HG03354 (cell line): ENCODE measurements at regions not wholly inside any gene's neighbourhood (a gene's known extent, or its start where the extent isn't known, plus 50 kb on each side); places are given as distances from the start of the nearest gene placed in this dataset.
"Not testable (repeated sequence)": the region's sequence is repeated elsewhere in the genome, so short reads cannot be mapped to it uniquely, and the experiment has no call there.

Experiments used
- ATAC-seq: cut with Tn5 transposase; IDR thresholded peaks from one replicate; pipeline ENCODE4 v1.9.1; 2021; ENCODE audit warnings: mild to moderate bottlenecking; ENCODE audit not compliant: unreplicated experiment, poor library complexity, severe bottlenecking

GRCh38 chr5:165410476-165410875 is 1905.1 kb downstream of the MAT2B start:
- no peak for ATAC-seq

- not testable (repeated sequence) for ATAC-seq
Observed at GRCh38 chr5:165411532-165411931, 1906.1 kb downstream of the MAT2B start.

- ATAC-seq = no peak
Observed at GRCh38 chr5:165420493-165420892, 1915.1 kb downstream of the MAT2B start.

DNA sequence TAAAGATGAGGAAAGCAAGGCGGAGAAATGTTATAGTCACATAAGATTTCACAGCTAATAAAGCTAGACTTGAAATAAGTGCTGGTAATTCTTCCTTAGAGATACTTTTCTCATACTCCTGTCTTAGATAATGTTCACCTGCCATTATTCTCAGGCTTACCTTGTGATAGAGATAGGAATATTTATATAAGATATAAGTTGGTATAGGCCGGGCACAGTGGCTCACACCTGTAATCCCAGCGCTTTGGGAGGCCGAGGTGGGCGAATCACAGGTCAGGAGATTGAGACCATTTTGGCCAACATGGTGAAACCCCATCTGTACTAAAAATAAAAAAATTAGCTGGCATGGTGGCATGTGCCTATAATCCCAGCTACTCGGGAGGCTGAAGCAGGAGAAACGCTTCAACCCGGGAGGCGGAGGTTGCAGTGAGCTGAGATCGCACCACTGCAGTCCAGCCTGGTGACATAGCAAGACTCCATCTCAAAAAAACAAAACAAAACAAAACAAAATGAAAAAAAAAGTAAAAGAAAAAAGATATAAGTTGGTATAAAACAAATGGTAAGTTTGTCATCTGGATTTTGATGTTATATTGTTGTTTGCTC is 1918.4 kb downstream of the MAT2B start:
- no peak for ATAC-seq

DNA sequence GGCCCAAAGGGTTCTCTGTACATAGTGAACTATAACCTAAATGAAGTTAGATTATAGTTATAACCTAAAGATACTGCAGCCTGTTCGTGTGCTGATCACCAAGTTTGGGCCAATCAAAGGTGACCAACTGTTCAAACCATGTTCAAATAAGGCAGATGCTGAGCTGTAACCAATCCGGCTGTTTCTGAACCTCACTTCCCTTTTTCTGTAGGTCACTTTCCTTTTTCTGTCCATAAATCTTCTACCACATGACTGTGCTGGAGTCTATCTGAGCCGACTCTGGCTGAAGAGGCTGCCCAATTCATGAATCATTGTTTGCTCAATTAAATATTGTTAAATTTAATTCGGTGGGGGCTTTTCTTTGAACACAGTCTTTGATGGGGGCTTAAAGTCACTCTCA is 1920.2 kb downstream of the MAT2B start:
- ATAC-seq = no peak

GRCh38 chr5:165448753-165449152 is 1943.3 kb downstream of the MAT2B start:
- ATAC-seq = no peak

DNA sequence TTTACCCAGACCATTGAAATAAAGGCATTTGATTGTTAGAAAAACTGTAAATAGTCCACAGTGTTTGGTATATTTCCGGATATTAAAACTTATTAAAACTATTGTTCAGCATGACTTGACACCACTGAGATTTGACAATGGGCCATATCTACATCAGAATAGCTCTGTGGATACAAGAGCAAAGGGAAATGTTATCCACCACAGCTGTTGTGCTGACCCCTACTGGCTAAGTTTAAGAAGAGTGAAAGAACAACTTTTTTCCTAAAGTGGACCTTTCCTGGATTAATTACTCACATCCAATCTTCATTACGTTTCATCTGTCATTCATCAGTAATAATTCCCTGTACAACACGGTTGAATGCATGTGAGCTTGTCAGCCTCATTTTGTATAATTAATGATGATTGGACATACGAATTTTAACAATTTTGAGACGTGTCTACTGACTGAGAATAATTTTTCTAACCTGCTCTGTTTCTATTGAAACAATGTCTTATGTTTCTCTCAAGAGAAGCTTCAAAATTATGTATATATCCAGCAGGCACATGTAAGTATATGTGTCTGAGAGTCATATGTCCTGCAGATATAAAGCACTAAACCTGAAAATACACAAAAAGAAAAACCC is 1952.6 kb downstream of the MAT2B start:
- no peak for ATAC-seq

DNA sequence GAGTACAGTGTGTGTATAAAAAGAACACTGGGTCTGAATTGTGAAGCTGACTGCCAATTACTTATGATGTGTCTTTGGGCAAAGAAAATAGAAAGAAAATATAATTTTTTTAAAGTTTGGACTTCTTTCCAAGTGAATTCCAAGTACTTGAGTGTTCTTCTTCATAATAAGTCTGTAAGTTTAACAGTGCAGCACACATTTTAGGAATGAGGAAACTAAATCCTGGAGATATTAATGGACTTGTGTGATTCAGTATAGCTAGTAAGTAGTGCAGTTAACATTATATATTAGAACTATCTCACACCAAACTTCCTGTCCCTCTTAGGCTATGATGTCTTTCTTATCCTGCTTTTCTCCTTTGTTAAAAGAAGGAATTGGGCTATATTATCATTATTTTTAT is 1953.8 kb downstream of the MAT2B start:
- no peak for ATAC-seq

DNA sequence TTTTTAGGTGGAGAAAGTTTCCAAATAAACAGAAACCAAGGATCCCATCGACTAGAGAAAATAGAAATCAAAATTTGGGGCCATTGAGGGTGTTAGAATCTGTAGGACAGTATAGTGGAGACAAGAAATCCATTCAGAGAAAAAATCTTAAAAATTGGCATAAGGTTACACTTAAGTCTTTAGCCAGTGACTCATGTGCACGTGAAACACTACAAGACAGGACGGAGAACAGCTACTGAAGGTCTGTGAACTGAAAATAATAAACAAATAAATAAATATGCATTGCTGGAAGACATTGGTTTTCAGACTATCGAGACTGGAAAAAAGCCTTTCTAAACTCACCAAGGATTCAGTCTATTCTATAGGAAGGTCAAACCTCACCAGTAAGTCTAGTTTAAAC is 1955.5 kb downstream of the MAT2B start:
- ATAC-seq = no peak

GRCh38 chr5:165477546-165477945 is 1972.1 kb downstream of the MAT2B start:
- ATAC-seq = no peak

DNA sequence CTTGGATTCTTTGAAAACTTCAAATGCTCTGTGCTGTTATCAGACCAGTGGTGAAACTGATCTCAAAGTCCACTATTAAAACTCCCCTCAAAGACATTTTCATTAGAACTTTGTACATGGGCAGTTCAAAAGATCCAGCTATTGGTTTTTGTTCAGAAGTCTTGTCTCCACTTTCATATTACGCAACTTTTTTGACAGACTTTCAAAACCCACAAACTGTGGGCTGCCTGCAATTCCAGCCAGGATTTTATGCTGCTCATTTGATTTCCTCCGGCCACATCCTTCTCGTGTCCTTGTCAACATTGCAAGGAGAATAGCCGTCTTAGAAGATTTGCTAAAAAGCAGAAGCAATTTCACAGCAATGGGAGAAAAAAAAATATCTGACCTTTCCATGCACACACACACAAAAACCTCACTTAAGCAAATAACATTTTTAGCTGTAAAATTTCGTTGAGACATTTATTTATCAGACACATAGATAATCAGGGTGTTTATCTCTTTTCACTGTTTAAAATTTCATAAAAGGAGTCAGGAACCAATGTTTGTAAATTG is 1990.5 kb downstream of the MAT2B start:
- no peak for ATAC-seq

DNA sequence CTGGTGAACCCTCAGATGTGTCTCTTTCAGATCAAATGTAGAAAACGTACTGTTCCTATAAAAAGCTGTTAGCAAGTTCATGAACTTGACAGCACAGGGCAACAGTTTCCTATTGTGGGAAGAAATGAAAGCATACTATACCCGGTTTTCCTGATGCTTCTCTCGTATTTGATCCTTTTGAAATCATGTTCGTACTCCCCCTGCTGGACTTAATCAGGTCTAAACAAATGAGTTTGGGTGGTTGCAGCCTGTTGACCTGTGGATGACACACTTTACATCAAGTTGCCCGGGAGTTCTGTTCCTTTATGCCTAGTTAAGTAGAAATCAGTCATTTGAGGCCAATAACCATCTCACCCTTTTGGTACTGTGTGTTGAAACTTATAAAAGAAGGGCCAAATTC is 1992.3 kb downstream of the MAT2B start:
- ATAC-seq = no peak

GRCh38 chr5:165502893-165503691 is 1997.7 kb downstream of the MAT2B start:
- ATAC-seq = no peak

DNA sequence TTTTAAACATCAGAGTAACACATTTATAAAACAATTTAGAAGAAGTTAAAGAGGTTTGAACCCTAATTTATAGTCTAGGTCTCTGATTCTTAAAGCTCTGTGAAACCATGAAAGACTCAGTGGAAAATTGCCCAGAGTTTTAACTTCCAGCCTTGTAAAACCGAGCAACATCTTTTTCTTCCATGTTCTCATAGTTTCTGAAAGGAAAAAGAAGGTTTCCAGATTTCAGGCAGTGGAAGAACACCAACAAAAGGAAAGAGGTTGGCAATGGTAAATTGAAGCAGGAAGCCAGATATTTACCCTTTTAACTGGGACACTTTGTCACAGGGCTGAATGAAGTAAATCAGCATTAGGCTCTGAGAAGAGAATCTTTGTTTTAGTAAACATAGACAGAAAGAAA is 1999.3 kb downstream of the MAT2B start:
- ATAC-seq = no peak

DNA sequence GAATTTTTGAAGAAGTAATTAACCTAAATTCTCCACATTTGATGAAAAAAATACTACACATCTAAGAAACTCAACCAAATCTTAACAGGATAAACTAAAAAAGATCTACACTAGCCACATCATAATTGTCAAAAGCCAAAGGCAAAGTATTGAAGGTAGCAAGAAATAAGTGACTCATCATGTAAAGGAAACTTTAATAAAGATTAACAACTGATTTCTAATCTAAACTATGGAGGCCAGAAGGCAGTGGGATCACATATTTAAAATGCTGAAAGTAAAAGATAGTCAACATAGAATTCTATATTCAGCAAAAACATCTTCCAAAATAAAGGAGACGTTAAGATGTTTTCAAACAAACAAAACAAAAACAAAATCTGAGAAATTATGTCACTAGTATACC is 2002.9 kb downstream of the MAT2B start:
- ATAC-seq = no peak

- ATAC-seq = no peak
Observed at GRCh38 chr5:165508861-165509260, 2003.4 kb downstream of the MAT2B start.

DNA sequence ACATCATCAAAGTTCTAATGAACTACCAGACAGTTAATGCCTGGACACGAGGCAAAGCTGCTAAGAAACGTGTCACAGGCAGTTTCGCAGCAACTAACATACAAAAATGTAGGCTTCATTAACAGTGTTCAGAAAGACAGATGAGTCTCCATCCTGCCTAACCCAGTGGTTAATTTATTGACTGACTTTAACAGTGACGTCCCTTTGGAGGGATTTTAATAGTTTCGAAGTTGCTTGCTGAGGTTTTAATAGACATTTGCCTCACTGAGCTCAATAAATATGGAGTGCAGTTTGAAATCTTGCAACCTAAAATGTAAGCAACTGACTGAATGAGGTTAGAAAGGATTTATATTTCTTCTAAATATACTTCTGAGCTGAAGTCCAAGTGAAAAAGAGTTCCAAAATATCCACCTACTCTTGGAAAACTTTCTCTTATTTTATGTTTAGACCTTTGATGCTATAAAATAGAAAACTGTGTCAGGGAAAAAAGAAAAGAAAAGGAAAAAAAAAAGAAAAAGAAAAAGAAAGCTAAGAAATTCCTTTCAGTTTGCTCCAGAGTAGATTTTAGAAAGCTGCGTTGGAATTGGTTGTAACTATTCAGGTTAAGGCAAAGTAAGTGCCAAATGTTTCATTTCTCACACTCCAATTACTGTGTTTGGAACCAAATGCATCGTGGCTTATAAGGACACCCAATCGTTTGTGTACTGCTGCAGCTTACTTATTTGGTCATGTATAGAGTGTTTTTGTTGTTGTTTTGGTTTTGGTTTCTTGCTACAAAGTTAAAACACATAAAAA is 2016.6 kb downstream of the MAT2B start:
- no peak for ATAC-seq

DNA sequence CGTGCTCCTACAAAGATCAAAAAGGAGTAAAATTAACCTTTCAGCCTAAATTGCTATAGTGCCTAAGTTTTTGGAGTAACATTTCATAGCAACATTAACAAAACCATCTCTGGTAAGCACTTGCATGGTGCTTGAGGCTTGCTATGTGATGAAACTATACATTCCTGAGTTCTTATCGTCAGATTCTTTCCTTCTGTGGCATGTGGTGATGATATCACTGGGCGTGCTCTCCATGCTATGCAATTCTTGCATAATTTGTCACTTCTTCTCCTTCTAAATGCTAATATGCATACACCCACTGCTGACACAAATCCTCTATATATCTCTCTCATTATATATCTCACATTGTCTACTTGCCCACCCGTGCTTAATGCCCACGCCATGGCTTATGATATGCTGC is 2019.9 kb downstream of the MAT2B start:
- ATAC-seq = no peak

- ATAC-seq = no peak
Observed at GRCh38 chr5:165526357-165526756, 2020.9 kb downstream of the MAT2B start.

DNA sequence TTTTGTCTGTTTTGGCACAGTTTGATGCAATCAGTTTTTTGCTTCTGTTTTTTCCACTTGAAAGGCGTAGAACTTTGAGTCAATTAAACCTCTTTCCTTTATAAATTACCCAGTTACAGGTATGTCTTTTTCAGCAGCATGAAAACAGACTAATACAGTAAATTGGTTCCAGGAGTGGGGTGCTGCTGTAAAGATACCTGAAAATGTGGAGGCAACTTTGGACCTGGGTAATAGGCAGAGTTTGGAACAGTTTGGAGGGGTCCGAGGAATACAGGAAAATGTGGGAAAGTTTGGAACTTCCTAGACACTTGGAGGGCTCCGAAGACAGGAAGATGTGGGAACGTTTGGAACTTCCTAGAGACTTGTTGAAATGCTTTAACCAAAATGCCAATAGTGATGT is 2022.2 kb downstream of the MAT2B start:
- ATAC-seq = no peak
